Activated T-cell treated with anti-CD3 and anti-CD28 coated beads, Interleukin-2, amount 50 U/mL, for 4 hours (primary cell): ENCODE measurements at regions not wholly inside any gene's neighbourhood (a gene's known extent, or its start where the extent isn't known, plus 50 kb on each side); places are given as distances from the start of the nearest gene placed in this dataset.

Experiments
- ATAC-seq, 2 donors: fragments of 200-7000 bp; cut with Tn5 transposase; one replicate each; pipeline ENCODE4 v1.10.0; 2021
- DNase-seq: peaks from one replicate; pipeline ENCODE4 v3.0.0-alpha.2; 2020
- H3K27me3 Mint-ChIP-seq: one replicate; pipeline ENCODE4 v1.8.0; 2021; ENCODE audit warnings: low read depth, mixed read lengths
- H3K36me3 Mint-ChIP-seq: one replicate; pipeline ENCODE4 v1.8.0; 2022; ENCODE audit warnings: mixed read lengths; ENCODE audit not compliant: insufficient read depth
- H3K4me1 Mint-ChIP-seq: one replicate; pipeline ENCODE4 v1.8.0; 2021; ENCODE audit warnings: low read depth, mixed read lengths
- H3K4me3 Mint-ChIP-seq: one replicate; pipeline ENCODE4 v1.8.0; 2021; ENCODE audit warnings: mild to moderate bottlenecking, moderate library complexity, mixed read lengths
- H3K9me3 Mint-ChIP-seq: one replicate; pipeline ENCODE4 v1.8.0; 2021; ENCODE audit warnings: mixed read lengths

- Mint-ChIP-seq H3K27me3 (peaks cover 4% of the 10 kb centered on the region), H3K4me1 (no peaks in the 10 kb centered on the region), H3K9me3 (no peaks in the 10 kb centered on the region), H3K4me3 (no peak overlapping the region), H3K36me3 (no peaks in the 10 kb centered on the region)
- ATAC-seq: no peak
- no peak for DNase-seq
Measured at GRCh38 chr5:173750538-173751265, 134.3 kb upstream of the BOD1 start.

GRCh38 chr5:173751266-173751600 lies 134.8 kb upstream of the BOD1 start:
- Mint-ChIP-seq H3K4me3 (no peak overlapping the region), H3K4me1 (no peaks in the 10 kb centered on the region)
- ATAC-seq: no peak

GRCh38 chr5:173752653-173753052 lies 135.5 kb upstream of the CPEB4 start:
- Mint-ChIP-seq H3K27me3 (peaks cover 4% of the 10 kb centered on the region), H3K9me3 (no peaks in the 10 kb centered on the region), H3K4me3 (no peak overlapping the region), H3K36me3 (no peaks in the 10 kb centered on the region), H3K4me1 (no peaks in the 10 kb centered on the region)
- DNase-seq: no peak
- no peak for ATAC-seq

More at GRCh38 chr5:173751266-173751600, 134.8 kb upstream of the BOD1 start:
- DNase-seq: no peak
- Mint-ChIP-seq H3K9me3 (no peaks in the 10 kb centered on the region), H3K36me3 (no peaks in the 10 kb centered on the region), H3K27me3 (peaks cover 4% of the 10 kb centered on the region)

GRCh38 chr5:173753307-173754168 lies 134.6 kb upstream of the CPEB4 start:
- Mint-ChIP-seq H3K36me3 (no peaks in the 10 kb centered on the region), H3K4me3 (no peak overlapping the region), H3K9me3 (no peaks in the 10 kb centered on the region), H3K4me1 (no peaks in the 10 kb centered on the region), H3K27me3 (peaks cover 4% of the 10 kb centered on the region)
- DNase-seq (no peak), ATAC-seq (no peak)

GRCh38 chr5:173755319-173755718 lies 132.8 kb upstream of the CPEB4 start:
- H3K36me3 Mint-ChIP-seq: no peaks in the 10 kb centered on the region
- H3K4me1 Mint-ChIP-seq: no peaks in the 10 kb centered on the region
- no peak overlapping the region for H3K4me3 Mint-ChIP-seq
- H3K9me3 Mint-ChIP-seq: no peaks in the 10 kb centered on the region
- DNase-seq (no peak), ATAC-seq (no peak)
- H3K27me3 Mint-ChIP-seq: peaks cover 4% of the 10 kb centered on the region

GRCh38 chr5:173757403-173758209 lies 130.5 kb upstream of the CPEB4 start:
- ATAC-seq (no peak), DNase-seq (no peak)
- Mint-ChIP-seq H3K4me1 (no peaks in the 10 kb centered on the region), H3K4me3 (no peak overlapping the region), H3K27me3 (no peaks in the 10 kb centered on the region), H3K9me3 (no peaks in the 10 kb centered on the region), H3K36me3 (no peaks in the 10 kb centered on the region)

GRCh38 chr5:173758676-173759075 lies 129.5 kb upstream of the CPEB4 start:
- no peaks in the 10 kb centered on the region for H3K27me3 Mint-ChIP-seq

GRCh38 chr5:173759691-173760090 lies 128.5 kb upstream of the CPEB4 start:
- H3K4me3 Mint-ChIP-seq: no peak overlapping the region
- DNase-seq (no peak), ATAC-seq (no peak)
- H3K36me3 Mint-ChIP-seq: no peaks in the 10 kb centered on the region
- H3K4me1 Mint-ChIP-seq: no peaks in the 10 kb centered on the region
- H3K9me3 Mint-ChIP-seq: no peaks in the 10 kb centered on the region
- H3K27me3 Mint-ChIP-seq: no peaks in the 10 kb centered on the region

More at GRCh38 chr5:173758676-173759075, 129.5 kb upstream of the CPEB4 start:
- Mint-ChIP-seq H3K4me3 (no peak overlapping the region), H3K4me1 (no peaks in the 10 kb centered on the region), H3K9me3 (no peaks in the 10 kb centered on the region), H3K36me3 (no peaks in the 10 kb centered on the region)
- no peak for DNase-seq
- ATAC-seq: no peak

- Mint-ChIP-seq H3K4me1 (no peaks in the 10 kb centered on the region), H3K27me3 (no peaks in the 10 kb centered on the region)
- no peak for ATAC-seq
Measured at GRCh38 chr5:173760461-173761177, 127.5 kb upstream of the CPEB4 start.

GRCh38 chr5:173761178-173761513 lies 127.0 kb upstream of the CPEB4 start:
- Mint-ChIP-seq H3K9me3 (no peaks in the 10 kb centered on the region), H3K4me3 (no peak overlapping the region), H3K36me3 (no peaks in the 10 kb centered on the region), H3K27me3 (no peaks in the 10 kb centered on the region), H3K4me1 (no peaks in the 10 kb centered on the region)
- ATAC-seq (no peak), DNase-seq (no peak)

More at GRCh38 chr5:173760461-173761177, 127.5 kb upstream of the CPEB4 start:
- H3K9me3 Mint-ChIP-seq: no peaks in the 10 kb centered on the region
- H3K4me3 Mint-ChIP-seq: no peak overlapping the region
- no peaks in the 10 kb centered on the region for H3K36me3 Mint-ChIP-seq
- DNase-seq: no peak

- H3K36me3 Mint-ChIP-seq: no peaks in the 10 kb centered on the region
Measured at GRCh38 chr5:173762045-173762444, 126.1 kb upstream of the CPEB4 start.

GRCh38 chr5:173762930-173763329 lies 125.2 kb upstream of the CPEB4 start:
- Mint-ChIP-seq H3K9me3 (no peaks in the 10 kb centered on the region), H3K4me3 (no peak overlapping the region)

More at GRCh38 chr5:173762045-173762444, 126.1 kb upstream of the CPEB4 start:
- H3K27me3 Mint-ChIP-seq: no peaks in the 10 kb centered on the region
- no peaks in the 10 kb centered on the region for H3K4me1 Mint-ChIP-seq
- no peak for DNase-seq
- H3K4me3 Mint-ChIP-seq: no peak overlapping the region
- H3K9me3 Mint-ChIP-seq: no peaks in the 10 kb centered on the region
- no peak for ATAC-seq

GRCh38 chr5:173763410-173763809 lies 124.7 kb upstream of the CPEB4 start:
- Mint-ChIP-seq H3K4me1 (no peaks in the 10 kb centered on the region), H3K36me3 (no peaks in the 10 kb centered on the region), H3K27me3 (no peaks in the 10 kb centered on the region), H3K9me3 (no peaks in the 10 kb centered on the region), H3K4me3 (no peak overlapping the region)
- ATAC-seq (no peak), DNase-seq (no peak)

More at GRCh38 chr5:173762930-173763329, 125.2 kb upstream of the CPEB4 start:
- Mint-ChIP-seq H3K27me3 (no peaks in the 10 kb centered on the region), H3K4me1 (no peaks in the 10 kb centered on the region), H3K36me3 (no peaks in the 10 kb centered on the region)
- no peak for ATAC-seq
- no peak for DNase-seq
